ENCODE measurements at regions not wholly inside any gene's neighbourhood (a gene's known extent, or its start where the extent isn't known, plus 50 kb on each side); places are given as distances from the start of the nearest gene placed in this dataset.

DNA sequence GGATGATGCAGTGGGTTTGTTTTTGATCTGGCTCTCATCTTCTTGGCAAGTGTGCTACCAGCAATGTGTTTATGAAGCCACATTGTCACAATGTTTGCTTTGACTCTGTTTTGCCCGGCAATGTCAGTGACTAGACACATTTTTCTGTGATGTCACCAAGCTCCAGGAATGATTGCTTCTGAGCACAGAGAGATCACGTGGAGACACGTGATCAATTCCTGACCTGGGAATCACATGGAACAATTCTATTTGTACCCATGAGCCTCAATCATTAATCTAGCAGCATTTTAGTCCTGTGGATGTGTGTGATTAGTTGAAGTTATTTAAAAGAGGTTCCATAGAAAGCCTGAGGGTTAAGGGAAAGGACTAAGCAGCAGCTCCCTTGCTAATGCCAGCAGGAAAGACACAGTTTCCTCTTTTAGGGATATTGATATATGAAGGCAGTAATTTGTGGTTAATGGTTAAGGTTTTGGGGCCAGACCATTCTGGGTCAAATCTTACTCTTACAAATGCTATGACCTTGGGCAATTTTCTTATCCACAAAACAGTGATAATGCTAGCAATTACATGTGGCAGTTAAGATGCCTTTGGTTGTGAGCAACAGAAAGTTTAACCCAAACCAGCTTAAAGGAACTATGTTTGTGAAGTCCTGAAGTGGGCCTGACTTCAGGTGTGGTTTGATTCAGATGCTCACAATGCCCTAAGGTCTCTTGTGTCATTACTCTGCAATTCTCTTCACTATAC, 59.0 kb downstream of the FASLG start:
- intact Hi-C loops (cut with DNase I), result no loop called here
- 27 to 30% methylated on average over 3 of the region's 3 CpGs for WGBS, 2 donors

DNA sequence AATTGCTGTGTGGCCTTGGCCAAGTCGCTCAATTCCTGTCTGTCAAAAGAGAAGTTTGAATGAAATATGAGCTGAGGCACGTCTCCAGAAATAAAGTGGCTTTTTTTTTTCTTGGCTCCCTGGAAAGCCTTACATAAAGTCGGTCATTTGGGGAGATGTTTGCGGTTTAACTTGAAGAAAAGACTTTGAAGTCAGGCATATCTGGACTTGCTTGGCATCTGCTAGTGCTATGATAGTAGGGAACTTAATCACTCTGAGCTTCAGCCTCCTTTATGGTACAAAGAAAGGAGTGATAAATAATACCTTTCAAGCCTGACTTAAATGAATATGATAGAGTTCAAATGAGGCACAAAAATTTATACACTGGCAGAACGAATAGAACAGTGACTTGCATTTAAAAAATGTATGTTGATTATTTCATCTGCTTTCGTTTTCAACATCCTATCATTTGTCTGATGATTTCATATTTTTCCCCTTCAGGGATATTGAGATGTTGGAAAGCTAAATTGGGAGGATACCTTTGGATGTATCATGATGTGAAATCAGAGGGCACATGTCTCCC, 60.2 kb downstream of the FASLG start:
- no peak for DNase-seq
- ATAC-seq, result no peak

More for the DNA sequence above, 59.0 kb downstream of the FASLG start:
- TF ChIP-seq POLR2A (IDR thresholded peaks at IDR 0.05), result no peak
- TF ChIP-seq, protein P1, sequence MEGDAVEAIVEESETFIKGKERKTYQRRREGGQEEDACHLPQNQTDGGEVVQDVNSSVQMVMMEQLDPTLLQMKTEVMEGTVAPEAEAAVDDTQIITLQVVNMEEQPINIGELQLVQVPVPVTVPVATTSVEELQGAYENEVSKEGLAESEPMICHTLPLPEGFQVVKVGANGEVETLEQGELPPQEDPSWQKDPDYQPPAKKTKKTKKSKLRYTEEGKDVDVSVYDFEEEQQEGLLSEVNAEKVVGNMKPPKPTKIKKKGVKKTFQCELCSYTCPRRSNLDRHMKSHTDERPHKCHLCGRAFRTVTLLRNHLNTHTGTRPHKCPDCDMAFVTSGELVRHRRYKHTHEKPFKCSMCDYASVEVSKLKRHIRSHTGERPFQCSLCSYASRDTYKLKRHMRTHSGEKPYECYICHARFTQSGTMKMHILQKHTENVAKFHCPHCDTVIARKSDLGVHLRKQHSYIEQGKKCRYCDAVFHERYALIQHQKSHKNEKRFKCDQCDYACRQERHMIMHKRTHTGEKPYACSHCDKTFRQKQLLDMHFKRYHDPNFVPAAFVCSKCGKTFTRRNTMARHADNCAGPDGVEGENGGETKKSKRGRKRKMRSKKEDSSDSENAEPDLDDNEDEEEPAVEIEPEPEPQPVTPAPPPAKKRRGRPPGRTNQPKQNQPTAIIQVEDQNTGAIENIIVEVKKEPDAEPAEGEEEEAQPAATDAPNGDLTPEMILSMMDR (IDR thresholded peaks at IDR 0.05), result no peak
- no peaks in the 10 kb centered on the region for H3K4me1 ChIP-seq
- DNase-seq, result no peak
- ATAC-seq, result no peak
- H3K36me3 ChIP-seq (replicated peaks in 1 of 2; ENCODE audit: insufficient read depth in 1 of 2, low read depth in 2 of 2), result no peaks in the 10 kb centered on the region
- H3K9me3 ChIP-seq, result no peaks in the 10 kb centered on the region
- no peak overlapping the region for H3K4me3 ChIP-seq
- no peak overlapping the region for H3K27ac ChIP-seq
- H3K27me3 ChIP-seq, result no peaks in the 10 kb centered on the region

GRCh38 chr1:172719694-172720138, 60.8 kb downstream of the FASLG start:
- Histone ChIP-seq H3K4me1 (no peaks in the 10 kb centered on the region), H3K9me3 (no peaks in the 10 kb centered on the region), H3K36me3 (replicated peaks in 1 of 2; ENCODE audit: insufficient read depth in 1 of 2, low read depth in 2 of 2) (no peaks in the 10 kb centered on the region), H3K27ac (no peak overlapping the region), H3K4me3 (no peak overlapping the region), H3K27me3 (no peaks in the 10 kb centered on the region)
- WGBS, 2 donors, result 6 to 7% methylated on average over 3 of the region's 3 CpGs
- ATAC-seq (peak; percentile 56), DNase-seq (no peak)
- no peak for TF ChIP-seq POLR2A (IDR thresholded peaks at IDR 0.05)
- TF ChIP-seq, protein P1 (IDR thresholded peaks at IDR 0.05), result peak; percentile 44 to 95 (median 76)
- intact Hi-C loops (cut with DNase I), result no loop called here

More for the DNA sequence above, 60.2 kb downstream of the FASLG start:
- TF ChIP-seq, protein P1 (IDR thresholded peaks at IDR 0.05), result no peak
- no peak for TF ChIP-seq POLR2A (IDR thresholded peaks at IDR 0.05)
- no peak overlapping the region for H3K27ac ChIP-seq
- no peaks in the 10 kb centered on the region for H3K36me3 ChIP-seq (replicated peaks in 1 of 2; ENCODE audit: insufficient read depth in 1 of 2, low read depth in 2 of 2)
- no peaks in the 10 kb centered on the region for H3K27me3 ChIP-seq
- H3K4me1 ChIP-seq, result no peaks in the 10 kb centered on the region
- H3K9me3 ChIP-seq, result no peaks in the 10 kb centered on the region
- no peak overlapping the region for H3K4me3 ChIP-seq
- intact Hi-C loops (cut with DNase I), result no loop called here
- WGBS, 2 donors, result 18 to 21% methylated on average over 6 of the region's 6 CpGs

DNA sequence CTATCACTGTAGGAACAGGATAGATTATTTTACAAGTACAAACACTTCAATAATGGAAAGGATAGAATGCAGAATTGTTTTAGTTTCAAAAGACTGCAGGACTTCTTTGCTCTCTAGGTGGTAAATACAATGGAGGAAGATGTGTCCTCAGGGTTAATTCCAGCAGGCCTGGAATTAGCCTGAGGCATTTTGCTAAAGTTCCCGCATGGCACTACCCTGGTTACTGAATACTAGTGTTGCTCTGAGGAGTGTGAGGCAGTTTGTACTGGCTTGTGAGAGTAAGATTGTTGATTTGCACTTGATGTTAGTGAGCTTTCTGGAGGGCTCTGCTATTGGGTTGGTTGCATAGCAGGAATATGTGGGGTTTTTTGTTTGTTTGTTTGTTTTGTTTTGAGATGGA, 61.4 kb downstream of the FASLG start:
- Histone ChIP-seq H3K27ac (no peak overlapping the region), H3K36me3 (replicated peaks in 1 of 2; ENCODE audit: insufficient read depth in 1 of 2, low read depth in 2 of 2) (no peaks in the 10 kb centered on the region), H3K4me3 (no peak overlapping the region), H3K4me1 (no peaks in the 10 kb centered on the region), H3K27me3 (no peaks in the 10 kb centered on the region), H3K9me3 (no peaks in the 10 kb centered on the region)
- TF ChIP-seq, protein P1 (IDR thresholded peaks at IDR 0.05), result no peak
- no peak for TF ChIP-seq POLR2A (IDR thresholded peaks at IDR 0.05)
- ATAC-seq (no peak), DNase-seq (no peak)
- 75 to 90% methylated on average over 1 of the region's 1 CpG for WGBS, 2 donors
- intact Hi-C loops (cut with DNase I), result no loop called here
